Testis (tissue), 2 donors: ENCODE measurements at regions not wholly inside any gene's neighbourhood (a gene's known extent, or its start where the extent isn't known, plus 50 kb on each side); places are given as distances from the start of the nearest gene placed in this dataset.

Source experiments
- DNase-seq: peaks from one replicate; pipeline ENCODE4 v3.0.0-alpha.2; 2019
- H3K27ac ChIP-seq, 2 donors: fragments of 200-600 bp; sonication (generic); one replicate each; pipeline ENCODE4 v1.5.1; 2019
- H3K27me3 ChIP-seq: fragments of 200-600 bp; sonication (generic); one replicate; pipeline ENCODE4 v1.5.1; 2019
- H3K36me3 ChIP-seq: fragments of 200-600 bp; sonication (generic); one replicate; pipeline ENCODE4 v1.5.1; 2017; ENCODE audit warnings: low read depth; ENCODE audit errors: missing control alignments
- H3K4me1 ChIP-seq: fragments of 200-600 bp; sonication (generic); one replicate; pipeline ENCODE4 v1.5.1; 2019
- H3K4me3 ChIP-seq, 2 donors: fragments of 200-600 bp; sonication (generic); one replicate each; pipeline ENCODE4 v1.5.1; 2017 to 2019
- H3K9me3 ChIP-seq: fragments of 200-600 bp; sonication (generic); one replicate; pipeline ENCODE4 v1.5.1; 2017
- POLR2A ChIP-seq: fragments of 450-650 bp; IDR thresholded peaks from one replicate; pipeline ENCODE4 v1.6.1; 2017; ENCODE audit warnings: antibody characterized with exemption, mild to moderate bottlenecking, moderate library complexity
- WGBS, 2 donors: methylation state at CpG; one replicate each; pipeline ENCODE4 v1.1.5; 2018; 5-methylcytosine and 5-hydroxymethylcytosine counted together
- intact Hi-C: fragments of 100-400 bp; cut with DNase I; formaldehyde crosslinking; loops from one replicate; pipeline ENCODE4 v1.15.1; 2023; ENCODE audit warnings: low total_unique reads
- TF ChIP-seq, protein P1 (sequence below), 3 experiments: fragments of 450-650 bp in 2 of 3; fragments of 200-600 bp in 1 of 3; sonication (generic) in 1 of 3; IDR thresholded peaks; one replicate each; pipeline ENCODE4 v1.5.1; 2016 to 2019; ENCODE audit warnings: antibody characterized with exemption in 3 of 3, mild to moderate bottlenecking in 2 of 3, moderate library complexity in 1 of 3

DNA sequence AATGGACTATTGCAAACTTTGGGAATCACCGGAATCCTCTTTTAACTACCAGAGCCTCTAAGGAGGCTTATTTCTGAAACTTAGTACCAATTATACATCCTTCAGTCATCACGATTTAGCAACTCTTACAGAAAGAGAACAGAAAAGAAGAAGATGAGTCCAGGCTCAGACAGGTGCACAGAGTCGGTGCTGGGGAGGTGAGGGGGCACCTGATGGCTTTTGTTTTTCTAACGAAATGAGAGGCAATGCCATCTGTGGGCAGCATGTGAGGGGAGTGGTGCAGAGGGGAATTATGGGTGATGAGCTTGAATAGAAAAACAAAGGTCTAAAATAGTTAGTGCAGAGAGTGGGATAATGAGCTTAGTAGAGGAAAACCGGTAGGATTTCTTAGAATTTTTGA is 522.6 kb downstream of the CMPK2 start:
- 85 to 87% methylated on average over 5 of the region's 5 CpGs for WGBS, 2 donors
- no peak for TF ChIP-seq POLR2A
- TF ChIP-seq, protein P1, sequence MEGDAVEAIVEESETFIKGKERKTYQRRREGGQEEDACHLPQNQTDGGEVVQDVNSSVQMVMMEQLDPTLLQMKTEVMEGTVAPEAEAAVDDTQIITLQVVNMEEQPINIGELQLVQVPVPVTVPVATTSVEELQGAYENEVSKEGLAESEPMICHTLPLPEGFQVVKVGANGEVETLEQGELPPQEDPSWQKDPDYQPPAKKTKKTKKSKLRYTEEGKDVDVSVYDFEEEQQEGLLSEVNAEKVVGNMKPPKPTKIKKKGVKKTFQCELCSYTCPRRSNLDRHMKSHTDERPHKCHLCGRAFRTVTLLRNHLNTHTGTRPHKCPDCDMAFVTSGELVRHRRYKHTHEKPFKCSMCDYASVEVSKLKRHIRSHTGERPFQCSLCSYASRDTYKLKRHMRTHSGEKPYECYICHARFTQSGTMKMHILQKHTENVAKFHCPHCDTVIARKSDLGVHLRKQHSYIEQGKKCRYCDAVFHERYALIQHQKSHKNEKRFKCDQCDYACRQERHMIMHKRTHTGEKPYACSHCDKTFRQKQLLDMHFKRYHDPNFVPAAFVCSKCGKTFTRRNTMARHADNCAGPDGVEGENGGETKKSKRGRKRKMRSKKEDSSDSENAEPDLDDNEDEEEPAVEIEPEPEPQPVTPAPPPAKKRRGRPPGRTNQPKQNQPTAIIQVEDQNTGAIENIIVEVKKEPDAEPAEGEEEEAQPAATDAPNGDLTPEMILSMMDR (IDR thresholded peaks at IDR 0.05) = no peak
- Histone ChIP-seq H3K36me3 (no peaks in the 10 kb centered on the region), H3K4me1 (no peaks in the 10 kb centered on the region), H3K4me3 (no peak overlapping the region), H3K27me3 (no peaks in the 10 kb centered on the region), H3K9me3 (no peaks in the 10 kb centered on the region), H3K27ac (no peak overlapping the region)
- no peak for DNase-seq
- intact Hi-C loops = no loop called here

DNA sequence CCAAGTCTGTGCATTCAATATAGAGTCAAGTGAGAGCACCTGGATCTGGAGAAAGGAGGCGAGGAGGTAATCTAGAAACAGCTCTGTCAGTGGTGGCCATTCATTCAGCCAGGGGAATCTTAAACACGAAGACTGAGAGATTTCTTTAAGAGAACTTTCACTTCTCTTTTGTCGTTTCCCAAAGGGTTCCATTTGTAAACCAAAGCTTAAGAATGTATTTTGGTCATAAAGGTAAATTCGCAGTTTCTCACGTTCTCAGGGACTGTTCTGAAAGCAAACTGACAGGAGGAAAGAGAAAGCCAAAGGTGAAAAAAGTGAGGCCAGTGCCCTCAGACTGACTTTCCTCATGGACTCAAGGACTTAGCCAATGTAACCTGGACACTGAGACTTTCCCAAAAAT is 513.5 kb downstream of the CMPK2 start:
- H3K4me3 ChIP-seq = no peak overlapping the region
- 68 to 91% methylated on average over 5 of the region's 5 CpGs for WGBS, 2 donors
- no peaks in the 10 kb centered on the region for H3K27me3 ChIP-seq
- H3K4me1 ChIP-seq = no peaks in the 10 kb centered on the region
- no peak for DNase-seq
- no peak overlapping the region for H3K27ac ChIP-seq
- TF ChIP-seq, protein P1 (IDR thresholded peaks at IDR 0.05) = no peak
- no peak for TF ChIP-seq POLR2A
- H3K9me3 ChIP-seq = no peaks in the 10 kb centered on the region
- no peaks in the 10 kb centered on the region for H3K36me3 ChIP-seq
- intact Hi-C loops = no loop called here

DNA sequence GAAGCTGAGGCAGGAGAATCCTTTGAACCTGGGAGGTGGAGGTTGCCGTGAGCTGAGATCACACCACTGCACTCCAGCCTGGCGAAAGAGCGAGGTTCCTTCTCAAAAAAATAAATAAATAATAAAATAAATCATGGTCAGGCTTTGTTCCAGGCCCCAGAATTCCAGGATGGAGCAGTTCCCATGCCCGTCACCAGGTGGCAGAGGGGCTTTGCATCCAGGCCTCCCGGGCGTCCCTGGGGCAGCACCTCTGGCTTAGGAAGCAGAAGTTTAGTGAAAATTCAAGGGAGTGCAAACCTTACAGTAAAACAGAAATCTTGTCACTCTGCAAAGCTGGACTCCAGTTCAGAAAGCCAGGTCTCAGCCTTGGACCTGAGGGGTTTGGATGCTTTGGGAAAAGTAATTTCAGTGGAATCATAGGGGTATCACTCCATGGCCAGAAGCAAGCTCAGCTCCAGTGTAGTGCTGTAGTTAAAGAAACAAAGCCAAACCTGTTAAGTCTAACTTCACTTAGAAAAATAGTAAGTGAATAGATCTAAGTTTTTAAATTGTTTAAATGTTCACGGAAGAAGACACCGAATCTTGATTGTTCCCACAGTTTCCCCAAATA is 512.7 kb downstream of the CMPK2 start:
- 60 to 72% methylated on average over 8 of the region's 8 CpGs for WGBS, 2 donors
- intact Hi-C loops = no loop called here
- DNase-seq = peak; percentile 56
- Histone ChIP-seq H3K4me3 (no peak overlapping the region), H3K9me3 (no peaks in the 10 kb centered on the region), H3K27ac (no peak overlapping the region), H3K36me3 (no peaks in the 10 kb centered on the region), H3K4me1 (no peaks in the 10 kb centered on the region), H3K27me3 (no peaks in the 10 kb centered on the region)
- TF ChIP-seq POLR2A = no peak
- TF ChIP-seq, protein P1 (IDR thresholded peaks at IDR 0.05) = peak in 2 of 3 experiments; percentile 31 to 58

DNA sequence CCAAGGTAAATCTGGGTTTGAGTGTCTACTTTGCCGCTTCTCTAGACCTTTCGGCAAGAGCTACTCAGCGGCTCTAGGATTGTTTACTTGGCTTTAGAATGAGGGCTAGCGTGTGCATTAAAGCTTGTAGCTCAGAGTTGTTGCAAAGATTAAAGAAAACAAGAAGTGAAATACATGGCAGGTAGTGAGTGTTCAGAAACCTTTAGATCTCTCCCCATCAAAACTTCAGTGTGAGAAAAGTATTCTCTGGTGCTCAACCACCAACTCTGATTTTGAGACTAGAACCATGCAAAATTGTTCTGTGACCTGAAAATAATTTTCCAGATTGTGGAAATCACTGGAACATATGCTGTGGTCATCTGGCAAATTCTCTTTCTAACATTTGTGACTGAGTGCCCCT is 512.0 kb downstream of the CMPK2 start:
- H3K27me3 ChIP-seq = no peaks in the 10 kb centered on the region
- no peak for DNase-seq
- WGBS, 2 donors = 88 to 92% methylated on average over 4 of the region's 4 CpGs
- H3K9me3 ChIP-seq = no peaks in the 10 kb centered on the region
- no peaks in the 10 kb centered on the region for H3K4me1 ChIP-seq
- no peak for TF ChIP-seq POLR2A
- TF ChIP-seq, protein P1 (IDR thresholded peaks at IDR 0.05) = no peak
- H3K36me3 ChIP-seq = no peaks in the 10 kb centered on the region
- H3K4me3 ChIP-seq = no peak overlapping the region
- intact Hi-C loops = no loop called here
- H3K27ac ChIP-seq = no peak overlapping the region

DNA sequence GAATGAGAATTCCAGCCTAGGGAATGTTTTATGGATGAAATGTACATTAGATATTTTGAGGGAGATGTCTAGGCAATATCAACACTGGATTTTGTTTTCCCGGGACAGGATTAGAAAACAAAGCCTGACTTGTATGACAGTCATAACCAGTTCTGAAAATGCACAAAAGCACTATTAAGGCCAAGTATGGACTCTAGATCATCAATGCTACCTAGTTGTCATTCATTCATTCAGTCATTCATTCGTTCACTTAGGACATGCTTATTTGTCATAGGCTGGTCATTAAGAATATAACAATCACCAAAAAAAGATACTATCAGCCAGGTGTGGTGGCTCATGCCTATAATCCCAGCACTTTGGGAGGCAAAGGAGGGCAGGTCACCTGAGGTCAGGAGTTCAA is 511.2 kb downstream of the CMPK2 start:
- no peaks in the 10 kb centered on the region for H3K9me3 ChIP-seq
- 86 to 96% methylated on average over 2 of the region's 2 CpGs for WGBS, 2 donors
- H3K27me3 ChIP-seq = no peaks in the 10 kb centered on the region
- TF ChIP-seq, protein P1 (IDR thresholded peaks at IDR 0.05) = no peak
- TF ChIP-seq POLR2A = no peak
- H3K27ac ChIP-seq = no peak overlapping the region
- intact Hi-C loops = no loop called here
- no peak overlapping the region for H3K4me3 ChIP-seq
- no peak for DNase-seq
- no peaks in the 10 kb centered on the region for H3K36me3 ChIP-seq
- no peaks in the 10 kb centered on the region for H3K4me1 ChIP-seq
